Activated CD8-positive, alpha-beta memory T cell treated with anti-CD3 and anti-CD28 coated beads, Interleukin-2, amount 10 ng/mL, durations not matched to agents 7 days and 5 days (primary cell): ENCODE measurements at regions not wholly inside any gene's neighbourhood (a gene's known extent, or its start where the extent isn't known, plus 50 kb on each side); places are given as distances from the start of the nearest gene placed in this dataset.
"Not testable (repeated sequence)": the region's sequence is repeated elsewhere in the genome, so short reads cannot be mapped to it uniquely, and the experiment has no call there.

Experiments used
- ATAC-seq: fragments of 150-1000 bp; cut with Tn5 transposase; one replicate; pipeline ENCODE4 v1.10.0; 2021; ENCODE audit warnings: moderate library complexity
- CTCF ChIA-PET: fragments of 350-600 bp; sonication (Branson Sonifier 250); formaldehyde crosslinking; loops from one replicate; lab custom pipeline; 2021; ENCODE audit warnings: antibody characterized with exemption; lab: Charles Lee
- DNase-seq: peaks from one replicate; pipeline ENCODE4 v3.0.0-alpha.2; 2020
- H3K27ac Mint-ChIP-seq: one replicate; pipeline ENCODE4 v1.8.0; 2021; ENCODE audit warnings: mild to moderate bottlenecking, mixed read lengths
- H3K27me3 Mint-ChIP-seq: one replicate; pipeline ENCODE4 v1.8.0; 2021; ENCODE audit warnings: mixed read lengths
- H3K36me3 Mint-ChIP-seq: one replicate; pipeline ENCODE4 v1.8.0; 2021; ENCODE audit warnings: mild to moderate bottlenecking, mixed read lengths
- H3K4me1 Mint-ChIP-seq: one replicate; pipeline ENCODE4 v1.8.0; 2021; ENCODE audit warnings: mixed read lengths
- H3K4me3 Mint-ChIP-seq: one replicate; pipeline ENCODE4 v1.8.0; 2021; ENCODE audit warnings: mild to moderate bottlenecking, moderate library complexity, mixed read lengths
- H3K9me3 Mint-ChIP-seq: one replicate; pipeline ENCODE4 v1.8.0; 2022; ENCODE audit warnings: low read depth, mixed read lengths

GRCh38 chr14:80310938-80311750, 99.8 kb upstream of the DIO2 start:
- DNase-seq = no peak
- H3K27ac Mint-ChIP-seq = no peak overlapping the region
- H3K4me1 Mint-ChIP-seq = no peaks in the 10 kb centered on the region
- CTCF ChIA-PET = no interaction called here
- H3K36me3 Mint-ChIP-seq = no peaks in the 10 kb centered on the region
- no peaks in the 10 kb centered on the region for H3K9me3 Mint-ChIP-seq
- H3K27me3 Mint-ChIP-seq = no peaks in the 10 kb centered on the region
- no peak overlapping the region for H3K4me3 Mint-ChIP-seq
- no peak for ATAC-seq

- CTCF ChIA-PET = no interaction called here
- H3K27ac Mint-ChIP-seq = no peak overlapping the region
- H3K9me3 Mint-ChIP-seq = no peaks in the 10 kb centered on the region
- no peak for ATAC-seq
- no peak for DNase-seq
- no peaks in the 10 kb centered on the region for H3K36me3 Mint-ChIP-seq
- H3K4me3 Mint-ChIP-seq = no peak overlapping the region
- H3K27me3 Mint-ChIP-seq = no peaks in the 10 kb centered on the region
- no peaks in the 10 kb centered on the region for H3K4me1 Mint-ChIP-seq
Observed at GRCh38 chr14:80304125-80304766, 92.9 kb upstream of the DIO2 start.

GRCh38 chr14:80300351-80300750, 89.0 kb upstream of the DIO2 start:
- Mint-ChIP-seq H3K4me1 (no peaks in the 10 kb centered on the region), H3K9me3 (peaks cover 3% of the 10 kb centered on the region)
- CTCF ChIA-PET = no interaction called here

GRCh38 chr14:80298491-80299017, 87.2 kb upstream of the DIO2 start:
- no peak for ATAC-seq
- no peaks in the 10 kb centered on the region for H3K4me1 Mint-ChIP-seq
- no peaks in the 10 kb centered on the region for H3K27me3 Mint-ChIP-seq
- no peaks in the 10 kb centered on the region for H3K36me3 Mint-ChIP-seq
- CTCF ChIA-PET = no interaction called here
- H3K27ac Mint-ChIP-seq = no peak overlapping the region
- H3K4me3 Mint-ChIP-seq = no peak overlapping the region
- H3K9me3 Mint-ChIP-seq = peaks cover 3% of the 10 kb centered on the region
- no peak for DNase-seq

More at GRCh38 chr14:80300351-80300750, 89.0 kb upstream of the DIO2 start:
- Mint-ChIP-seq H3K27me3 (no peaks in the 10 kb centered on the region), H3K36me3 (no peaks in the 10 kb centered on the region), H3K4me3 (no peak overlapping the region), H3K27ac (no peak overlapping the region)
- ATAC-seq = no peak
- DNase-seq = no peak

- Mint-ChIP-seq H3K36me3 (no peaks in the 10 kb centered on the region), H3K27ac (no peak overlapping the region), H3K4me1 (no peaks in the 10 kb centered on the region), H3K27me3 (no peaks in the 10 kb centered on the region), H3K4me3 (no peak overlapping the region), H3K9me3 (no peaks in the 10 kb centered on the region)
- DNase-seq = no peak
- ATAC-seq = no peak
- CTCF ChIA-PET = no interaction called here
Observed at GRCh38 chr14:80291101-80291500, 79.8 kb upstream of the DIO2 start.

GRCh38 chr14:80286744-80287143, 75.4 kb upstream of the DIO2 start:
- H3K4me1 Mint-ChIP-seq, DNase-seq, ATAC-seq, H3K27ac Mint-ChIP-seq, H3K4me3 Mint-ChIP-seq, CTCF ChIA-PET, H3K27me3 Mint-ChIP-seq, H3K36me3 Mint-ChIP-seq, H3K9me3 Mint-ChIP-seq: not testable (repeated sequence)

- no peak overlapping the region for H3K4me3 Mint-ChIP-seq
- ATAC-seq (no peak), DNase-seq (no peak)
- peaks cover 3% of the 10 kb centered on the region for H3K9me3 Mint-ChIP-seq
- H3K4me1 Mint-ChIP-seq = no peaks in the 10 kb centered on the region
- no peaks in the 10 kb centered on the region for H3K27me3 Mint-ChIP-seq
- H3K27ac Mint-ChIP-seq = no peak overlapping the region
- CTCF ChIA-PET = no interaction called here
- no peaks in the 10 kb centered on the region for H3K36me3 Mint-ChIP-seq
Observed at GRCh38 chr14:80278293-80279023, 67.2 kb upstream of the DIO2 start.

- no peaks in the 10 kb centered on the region for H3K27me3 Mint-ChIP-seq
- no peaks in the 10 kb centered on the region for H3K36me3 Mint-ChIP-seq
- H3K9me3 Mint-ChIP-seq = peaks cover 6% of the 10 kb centered on the region
- H3K27ac Mint-ChIP-seq = no peak overlapping the region
- no peak overlapping the region for H3K4me3 Mint-ChIP-seq
- ATAC-seq = no peak
- CTCF ChIA-PET = no interaction called here
- DNase-seq = no peak
- H3K4me1 Mint-ChIP-seq = no peaks in the 10 kb centered on the region
Observed at GRCh38 chr14:80275208-80275850, 64.0 kb upstream of the DIO2 start.

GRCh38 chr14:80274310-80274709, 63.0 kb upstream of the DIO2 start:
- H3K9me3 Mint-ChIP-seq, CTCF ChIA-PET, H3K27ac Mint-ChIP-seq, H3K4me3 Mint-ChIP-seq, ATAC-seq, H3K36me3 Mint-ChIP-seq, H3K4me1 Mint-ChIP-seq, DNase-seq, H3K27me3 Mint-ChIP-seq: not testable (repeated sequence)

- Mint-ChIP-seq H3K4me3 (no peak overlapping the region), H3K4me1 (no peaks in the 10 kb centered on the region), H3K36me3 (no peaks in the 10 kb centered on the region), H3K27ac (no peak overlapping the region), H3K27me3 (no peaks in the 10 kb centered on the region), H3K9me3 (peaks cover 6% of the 10 kb centered on the region)
- CTCF ChIA-PET = no interaction called here
- DNase-seq (no peak), ATAC-seq (no peak)
Observed at GRCh38 chr14:80271389-80271788, 60.1 kb upstream of the DIO2 start.

- DNase-seq (no peak), ATAC-seq (no peak)
- no peak overlapping the region for H3K4me3 Mint-ChIP-seq
- H3K36me3 Mint-ChIP-seq = no peaks in the 10 kb centered on the region
- CTCF ChIA-PET = no interaction called here
- no peaks in the 10 kb centered on the region for H3K27me3 Mint-ChIP-seq
- H3K27ac Mint-ChIP-seq = no peak overlapping the region
- no peaks in the 10 kb centered on the region for H3K4me1 Mint-ChIP-seq
- peaks cover 7% of the 10 kb centered on the region for H3K9me3 Mint-ChIP-seq
Observed at GRCh38 chr14:80269353-80269925, 58.1 kb upstream of the DIO2 start.

- ATAC-seq (no peak), DNase-seq (no peak)
- peaks cover 6% of the 10 kb centered on the region for H3K9me3 Mint-ChIP-seq
- H3K27me3 Mint-ChIP-seq = no peaks in the 10 kb centered on the region
- H3K36me3 Mint-ChIP-seq = no peaks in the 10 kb centered on the region
- CTCF ChIA-PET = no interaction called here
- H3K27ac Mint-ChIP-seq = no peak overlapping the region
- no peaks in the 10 kb centered on the region for H3K4me1 Mint-ChIP-seq
- no peak overlapping the region for H3K4me3 Mint-ChIP-seq
Observed at GRCh38 chr14:80266930-80267329, 55.6 kb upstream of the DIO2 start.

GRCh38 chr14:80264702-80265101, 53.4 kb upstream of the DIO2 start:
- CTCF ChIA-PET = no interaction called here
- no peaks in the 10 kb centered on the region for H3K36me3 Mint-ChIP-seq

More at GRCh38 chr14:80264702-80265101, 53.4 kb upstream of the DIO2 start:
- H3K9me3 Mint-ChIP-seq = peaks cover 6% of the 10 kb centered on the region
- no peak overlapping the region for H3K27ac Mint-ChIP-seq
- no peaks in the 10 kb centered on the region for H3K27me3 Mint-ChIP-seq
- ATAC-seq (no peak), DNase-seq (no peak)
- no peaks in the 10 kb centered on the region for H3K4me1 Mint-ChIP-seq
- no peak overlapping the region for H3K4me3 Mint-ChIP-seq
